GM21526 (cell line): ENCODE measurements at regions not wholly inside any gene's neighbourhood (a gene's known extent, or its start where the extent isn't known, plus 50 kb on each side); places are given as distances from the start of the nearest gene placed in this dataset.
"Not testable (repeated sequence)": the region's sequence is repeated elsewhere in the genome, so short reads cannot be mapped to it uniquely, and the experiment has no call there.

Experiments
- ATAC-seq: cut with Tn5 transposase; IDR thresholded peaks from one replicate; pipeline ENCODE4 v1.9.1; 2021; ENCODE audit warnings: moderate library complexity; ENCODE audit not compliant: unreplicated experiment, low FRiP score

DNA sequence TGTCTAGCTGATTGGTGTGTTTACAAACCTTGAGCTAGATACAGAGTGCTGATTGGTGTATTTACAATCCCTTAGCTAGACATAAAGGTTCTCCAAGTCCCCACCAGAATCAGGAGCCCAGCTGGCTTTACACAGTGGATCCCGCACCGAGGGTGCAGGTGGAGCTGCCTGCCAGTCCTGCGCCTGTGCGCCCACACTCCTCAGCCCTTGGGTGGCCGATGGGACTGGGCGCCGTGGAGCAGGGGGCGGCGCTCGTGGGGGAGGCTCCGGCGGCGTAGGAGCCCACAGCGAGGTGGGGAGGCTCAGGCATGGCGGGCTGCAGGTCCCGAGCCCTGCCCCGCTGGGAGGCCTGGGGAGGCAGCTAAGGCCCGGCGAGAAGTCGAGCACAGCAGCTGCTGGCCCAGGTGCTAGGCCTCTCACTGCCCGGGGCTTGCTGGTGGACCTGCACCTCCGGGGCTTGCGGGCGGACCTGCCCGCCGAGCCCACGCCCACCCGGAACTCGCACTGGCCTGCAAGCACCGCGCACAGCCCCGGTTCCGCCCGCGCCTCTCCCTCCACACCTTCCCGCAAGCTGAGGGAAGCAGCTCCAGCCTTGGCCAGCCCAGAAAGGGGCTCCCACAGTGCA lies 51.0 kb upstream of the CDYL start:
- ATAC-seq: not testable (repeated sequence)

DNA sequence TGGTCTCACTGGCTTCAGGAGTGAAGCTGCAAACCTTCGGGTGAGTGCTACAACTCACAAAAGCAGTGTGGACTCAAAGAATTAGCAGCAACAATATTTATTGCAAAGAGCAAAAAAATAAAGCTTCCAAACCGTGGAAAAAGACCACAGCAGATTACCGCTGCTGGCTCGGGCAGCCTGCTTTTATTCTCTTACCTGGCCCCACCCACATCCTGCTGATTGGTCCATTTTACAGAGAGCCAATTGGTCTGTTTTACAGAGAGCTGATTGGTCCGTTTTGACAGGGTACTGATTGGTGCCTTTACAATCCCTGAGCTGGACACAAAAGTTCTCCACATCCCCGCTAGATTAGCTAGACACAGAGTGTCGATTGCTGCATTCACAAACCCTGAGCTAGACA lies 51.5 kb upstream of the CDYL start:
- not testable (repeated sequence) for ATAC-seq

DNA sequence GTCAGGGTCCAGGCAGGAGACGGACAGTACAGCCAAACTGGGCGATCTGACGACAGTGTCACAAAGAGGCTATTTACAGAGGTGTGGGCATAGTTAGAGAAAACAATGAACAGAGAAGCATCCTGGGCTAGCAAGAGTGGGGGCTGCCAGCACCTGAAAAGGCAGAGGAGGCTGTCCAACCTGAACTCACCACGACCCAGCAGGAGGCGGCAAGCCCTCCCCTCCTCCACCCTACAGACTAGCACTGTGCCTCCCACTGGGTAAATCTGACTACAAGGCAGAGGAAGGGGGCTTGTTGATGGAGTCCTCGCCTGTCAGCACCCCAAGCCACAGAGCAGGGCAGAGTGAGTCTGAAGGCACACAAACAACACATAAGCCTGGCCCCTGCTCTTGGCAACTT lies 52.8 kb upstream of the CDYL start:
- ATAC-seq: no peak

DNA sequence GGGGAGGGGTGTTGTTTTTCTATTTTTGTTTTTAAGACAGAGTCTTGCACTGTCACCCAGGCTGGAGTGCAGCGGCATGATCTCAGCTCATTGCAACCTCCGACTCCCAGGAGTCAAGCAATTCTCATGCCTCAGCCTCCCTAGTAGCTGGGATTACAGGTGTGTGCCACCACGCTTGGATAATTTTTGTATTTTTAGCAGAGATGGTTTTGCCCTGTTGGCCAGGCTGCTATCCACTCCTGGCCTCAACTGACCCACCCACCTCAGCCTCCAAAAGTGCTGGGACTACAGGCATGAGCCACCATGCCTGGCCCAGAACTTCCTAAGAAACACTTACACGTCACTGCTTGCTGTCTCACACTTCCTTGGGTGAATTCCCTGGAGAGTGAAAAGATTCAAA lies 54.8 kb upstream of the CDYL start:
- ATAC-seq: not testable (repeated sequence)

DNA sequence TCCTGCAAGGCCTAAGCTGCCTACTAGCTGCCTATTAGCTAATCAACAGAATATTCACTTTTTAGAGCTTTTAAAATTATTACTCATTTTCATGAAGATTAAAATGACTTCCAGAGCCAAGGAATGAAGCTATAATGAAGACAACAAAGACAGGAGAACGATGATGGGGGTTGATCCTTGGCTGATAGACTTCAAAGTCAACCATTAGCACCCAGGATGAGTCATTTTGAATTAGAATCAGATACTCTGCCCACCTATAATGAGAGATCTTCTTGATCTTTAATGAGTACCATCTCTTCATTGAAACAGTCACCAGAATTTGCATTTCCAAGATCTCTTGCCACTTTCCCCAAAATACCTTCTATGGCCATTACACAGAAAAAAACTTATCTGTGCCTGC lies 56.7 kb upstream of the CDYL start:
- no peak for ATAC-seq

DNA sequence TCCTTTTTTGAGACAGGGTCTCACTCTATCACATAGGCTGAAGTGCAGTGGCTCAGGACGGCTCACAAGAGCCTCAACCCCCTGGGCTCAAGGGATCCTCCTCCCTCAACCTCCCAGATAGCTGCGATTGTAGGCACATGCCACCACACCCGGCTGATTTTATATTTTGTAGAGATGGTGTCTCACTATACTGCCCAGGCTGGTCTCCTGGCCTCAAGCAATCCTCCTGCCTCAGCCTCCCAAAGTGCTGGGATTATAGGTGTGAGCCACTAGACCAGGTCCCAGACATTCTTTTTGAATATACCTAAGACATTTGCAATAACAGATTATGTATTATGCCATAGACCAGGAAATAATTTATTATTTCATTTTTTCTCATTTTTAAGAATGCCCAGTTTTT lies 58.3 kb upstream of the CDYL start:
- no peak for ATAC-seq

DNA sequence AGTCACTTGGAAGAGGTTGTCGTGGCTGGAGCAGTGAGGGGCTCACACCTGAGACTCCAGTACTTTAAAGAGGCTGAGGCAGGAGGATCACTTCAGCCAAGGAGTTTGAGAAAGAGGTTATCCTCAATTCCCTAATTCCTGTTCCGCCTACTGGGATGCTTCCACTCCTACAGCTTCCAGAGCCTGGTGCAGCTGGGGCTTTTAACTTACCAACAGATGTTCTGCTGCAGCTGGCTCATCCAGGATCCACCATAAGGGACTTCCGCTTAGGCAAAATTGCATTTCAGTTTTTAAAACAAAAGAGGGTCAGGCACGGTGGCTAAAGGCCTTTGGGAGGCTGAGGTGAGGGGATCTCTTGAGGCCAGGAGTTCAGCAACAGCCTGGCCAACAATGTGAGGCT lies 59.1 kb upstream of the CDYL start:
- ATAC-seq: no peak

DNA sequence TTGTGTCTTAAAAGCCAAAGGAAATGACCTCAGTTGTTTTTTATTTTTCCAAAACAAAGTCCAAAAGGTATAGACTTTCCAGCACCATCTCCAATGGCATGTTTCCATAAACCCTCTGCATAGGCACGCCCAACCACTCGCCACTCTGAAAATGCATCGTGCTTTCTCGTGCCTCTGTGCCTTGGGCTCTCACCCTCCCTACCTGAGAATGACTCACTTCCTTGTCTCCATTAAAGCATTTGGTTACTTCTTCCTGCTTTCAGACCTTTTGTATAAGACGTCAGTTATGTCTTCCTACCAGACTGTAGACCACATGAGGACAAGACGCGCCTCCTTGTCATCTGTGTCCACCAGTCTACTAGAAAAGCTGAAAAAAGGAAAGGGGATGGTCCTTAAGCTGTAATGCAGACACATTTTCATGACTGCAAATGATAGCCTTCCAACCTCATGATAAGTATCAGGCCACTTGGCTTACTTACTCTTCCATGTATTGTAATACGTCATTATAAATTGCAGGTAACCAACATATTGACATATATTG lies 61.2 kb upstream of the CDYL start:
- no peak for ATAC-seq

DNA sequence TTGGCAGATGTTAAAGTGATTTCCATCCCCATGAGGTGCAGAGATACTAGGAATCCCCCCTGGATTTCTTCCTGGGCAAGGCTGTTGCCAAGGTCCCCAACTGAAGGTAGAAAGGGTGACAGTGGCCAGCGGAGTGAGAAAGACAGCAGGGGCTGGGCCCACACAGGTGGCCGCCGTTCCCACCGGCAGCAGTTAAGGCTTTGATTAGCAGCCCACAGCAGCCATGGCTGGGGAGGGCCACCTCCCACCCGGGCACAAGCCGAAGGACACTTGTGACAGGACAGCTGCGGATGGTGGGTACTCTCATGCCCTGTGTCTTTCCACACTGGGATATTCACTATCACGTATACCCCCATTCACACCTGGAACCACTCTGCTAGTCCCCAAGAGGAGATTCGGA lies 63.9 kb upstream of the CDYL start:
- no peak for ATAC-seq

DNA sequence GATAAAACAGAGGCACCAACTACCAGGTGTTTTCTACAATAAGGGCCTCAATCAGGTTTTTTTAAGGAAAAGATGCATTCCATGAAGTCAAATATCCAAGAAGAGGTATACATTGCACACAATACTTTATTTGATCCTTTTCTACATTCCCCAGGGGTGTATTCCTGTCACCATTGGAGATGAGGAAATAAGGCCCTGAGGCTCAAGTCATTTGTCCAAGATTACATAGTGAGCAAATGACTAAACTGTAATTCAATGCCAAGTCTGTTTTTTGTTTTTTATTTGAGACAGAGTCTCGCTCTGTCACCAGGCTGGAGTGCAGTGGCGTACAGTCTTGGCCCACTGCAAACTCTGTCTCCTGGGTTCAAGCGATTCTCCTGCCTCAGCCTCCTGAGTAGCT lies 69.2 kb upstream of the CDYL start:
- no peak for ATAC-seq

DNA sequence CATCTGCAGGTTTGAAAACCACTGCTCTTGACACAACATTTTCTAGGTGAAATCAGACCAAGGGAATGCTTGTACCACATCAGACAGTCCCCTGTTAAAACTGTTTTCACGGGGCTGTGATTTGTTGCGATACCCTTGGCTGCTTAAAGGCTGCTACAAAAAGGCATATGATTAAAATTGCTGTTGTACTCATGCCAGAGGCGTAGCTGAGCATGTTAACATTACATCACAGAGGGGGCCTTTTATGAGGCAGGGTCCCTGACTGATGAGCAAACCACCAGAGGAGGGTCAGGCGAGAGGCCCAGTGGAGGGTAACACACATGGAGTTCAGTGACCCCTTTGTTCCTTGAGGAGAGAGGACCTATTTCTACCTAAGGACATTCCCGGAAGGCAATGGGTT lies 70.4 kb upstream of the CDYL start:
- ATAC-seq: no peak

DNA sequence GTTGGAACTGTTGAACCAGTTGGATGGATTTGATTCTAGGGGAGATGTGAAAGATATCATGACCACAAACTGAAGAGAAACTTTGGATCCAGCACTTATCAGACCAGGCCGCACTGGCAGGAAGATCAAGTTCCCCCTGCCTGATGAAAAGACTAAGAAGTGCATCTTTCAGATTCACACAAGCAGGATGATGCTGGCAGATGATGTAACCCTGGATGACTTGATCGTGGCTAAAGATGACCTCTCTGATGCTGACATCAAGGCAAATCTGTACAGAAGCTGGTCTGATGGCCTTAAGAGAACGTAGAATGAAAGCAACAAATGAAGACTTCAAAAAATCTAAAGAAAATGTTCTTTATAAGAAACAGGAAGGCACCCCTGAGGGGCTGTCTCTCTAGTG lies 72.8 kb upstream of the CDYL start:
- no peak for ATAC-seq

DNA sequence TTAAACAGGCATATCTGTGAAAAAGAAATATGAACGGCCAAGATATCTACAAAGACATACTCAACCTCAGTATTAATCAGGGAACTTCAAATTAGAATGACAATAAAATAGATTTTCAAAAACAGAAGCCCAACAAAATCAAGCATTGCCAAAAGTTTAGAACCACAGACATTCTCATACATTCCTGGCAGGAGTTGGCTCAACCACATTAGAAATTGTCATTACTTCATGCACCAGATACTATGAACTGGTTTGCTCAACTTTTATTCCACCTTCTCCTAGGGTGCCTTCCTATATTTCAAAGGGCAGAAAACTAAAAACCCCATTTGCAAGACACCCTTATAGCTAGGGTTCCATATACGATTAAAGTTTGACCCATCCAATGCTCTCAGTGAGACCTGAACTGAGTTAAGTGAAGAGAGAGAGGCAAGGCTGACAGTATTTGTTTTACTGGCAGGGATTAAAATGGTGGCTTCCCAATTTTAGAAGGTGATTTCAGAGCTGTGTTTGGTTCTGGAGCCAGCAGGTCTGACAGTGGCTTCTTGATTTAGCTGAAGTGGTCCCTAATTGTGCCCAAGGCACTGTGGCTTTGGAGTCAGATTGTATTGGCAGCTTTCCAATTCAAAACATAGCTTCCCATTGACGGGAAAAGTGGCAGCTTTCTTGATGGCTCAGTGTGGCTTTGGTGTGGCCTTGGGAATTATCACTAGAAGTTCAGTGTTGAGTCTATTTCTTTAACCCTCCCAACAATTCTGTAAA lies 77.1 kb upstream of the CDYL start:
- no peak for ATAC-seq

DNA sequence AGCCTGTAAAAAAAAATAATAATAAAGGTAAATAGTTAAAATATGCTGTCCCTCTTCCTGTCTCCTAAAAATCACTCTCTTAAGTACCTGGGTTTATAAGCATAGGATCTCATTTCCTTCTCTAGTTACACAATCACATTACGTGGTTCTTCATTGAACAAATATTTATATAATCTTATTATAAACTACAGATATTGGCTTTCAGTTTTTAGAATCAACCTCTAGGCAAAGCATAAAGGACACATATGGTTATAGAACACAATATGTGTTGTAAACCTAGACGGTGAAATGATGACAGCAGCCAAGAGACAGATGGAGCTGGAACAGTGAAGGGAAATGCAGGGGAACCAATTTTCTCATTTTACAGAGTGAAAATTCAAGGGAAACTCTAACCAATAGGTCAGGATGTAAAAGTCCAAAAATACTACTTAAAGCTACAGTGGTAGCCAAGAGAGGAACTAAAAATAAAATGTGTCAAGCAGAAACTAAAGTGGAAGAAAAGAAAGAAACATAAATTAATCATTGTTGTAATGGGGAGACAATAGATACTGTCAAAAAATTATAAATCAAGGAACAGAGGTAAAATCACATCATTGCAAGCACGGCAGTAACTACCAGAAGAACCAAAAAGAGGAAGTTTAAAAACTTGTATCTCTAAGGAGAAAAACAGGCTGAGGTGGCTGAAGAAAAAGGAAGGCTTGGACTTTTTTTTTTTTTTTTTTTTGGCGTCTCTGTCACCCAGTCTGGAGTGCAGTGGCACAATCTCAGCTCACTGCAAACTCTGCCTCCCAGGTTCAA lies 82.8 kb upstream of the CDYL start:
- ATAC-seq: no peak

DNA sequence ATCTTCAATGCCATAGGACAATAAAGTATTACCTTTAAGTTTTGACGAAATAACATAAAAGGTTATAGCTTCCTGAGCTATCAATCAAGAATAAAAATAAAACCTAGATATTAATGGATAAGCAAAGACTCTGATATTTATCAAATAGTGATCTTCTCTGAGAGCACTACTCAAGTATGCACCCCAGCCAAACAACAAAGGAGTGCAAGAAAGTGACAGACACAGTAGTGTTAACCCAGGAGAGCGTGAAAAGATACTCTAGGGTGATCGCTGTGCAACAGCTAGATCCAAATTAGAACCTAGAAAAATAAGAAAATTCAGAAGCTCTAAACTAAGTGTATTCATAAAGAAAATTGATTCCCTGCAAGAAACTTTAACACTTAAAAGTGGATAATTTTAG lies 83.5 kb upstream of the CDYL start:
- ATAC-seq: no peak

DNA sequence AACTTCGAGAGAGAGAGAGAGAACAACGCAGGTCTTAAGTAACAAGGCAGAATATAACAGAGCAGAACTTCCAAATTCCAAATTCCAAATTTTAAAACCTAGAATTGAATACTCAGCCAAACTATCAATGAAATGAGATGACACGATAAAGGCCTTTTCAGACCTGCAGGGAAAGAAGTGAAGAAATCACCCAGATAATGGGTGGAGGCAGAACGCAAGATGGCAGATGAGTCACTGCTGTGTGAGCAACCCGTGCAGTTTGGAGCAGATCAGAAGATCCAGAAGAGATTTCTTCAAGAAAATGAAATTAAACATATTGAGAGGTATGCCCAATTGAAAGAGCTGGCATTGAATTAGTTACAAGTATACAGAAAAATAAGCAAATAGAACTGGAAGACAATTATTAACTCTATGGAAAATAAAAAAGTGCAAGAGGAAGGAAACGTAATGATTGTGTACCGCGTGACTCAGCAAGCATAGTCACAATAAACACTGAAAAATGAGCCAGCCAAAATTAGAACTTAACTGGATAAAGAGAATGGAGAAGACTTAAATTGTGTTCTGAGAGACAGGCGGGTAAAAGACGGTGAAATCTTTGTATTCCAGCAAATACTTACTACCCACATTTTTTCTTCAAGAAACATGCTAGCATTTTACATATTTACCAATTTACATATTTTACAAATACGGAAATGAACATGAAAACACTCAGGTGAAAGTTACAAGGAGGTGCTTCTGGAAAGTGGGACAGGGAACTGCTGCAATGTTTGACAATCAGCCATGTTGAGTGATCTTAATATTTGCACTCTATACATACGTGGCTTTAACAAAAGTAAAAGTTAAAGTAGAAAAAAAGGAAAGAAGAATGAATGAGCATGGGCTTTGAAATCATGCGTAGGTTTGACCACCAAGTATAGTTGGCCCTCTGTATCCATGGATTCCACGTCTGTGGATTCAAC lies 87.9 kb upstream of the CDYL start:
- no peak for ATAC-seq

DNA sequence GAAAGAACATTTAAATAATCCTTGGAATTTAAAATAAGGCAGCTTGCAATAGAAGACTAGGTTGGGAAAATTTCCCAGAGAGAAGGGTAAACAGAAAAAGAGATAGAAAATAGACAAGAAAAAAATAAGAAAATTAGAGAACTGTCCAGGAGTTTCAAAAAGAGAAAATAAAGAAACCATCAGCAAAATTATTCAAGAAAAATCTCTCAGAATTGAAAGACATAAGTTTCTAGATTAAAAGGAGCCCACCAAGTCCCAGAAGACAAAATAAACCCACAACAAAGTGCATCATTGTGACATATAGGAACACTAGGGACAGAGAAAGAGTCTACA lies 88.6 kb upstream of the CDYL start:
- no peak for ATAC-seq

DNA sequence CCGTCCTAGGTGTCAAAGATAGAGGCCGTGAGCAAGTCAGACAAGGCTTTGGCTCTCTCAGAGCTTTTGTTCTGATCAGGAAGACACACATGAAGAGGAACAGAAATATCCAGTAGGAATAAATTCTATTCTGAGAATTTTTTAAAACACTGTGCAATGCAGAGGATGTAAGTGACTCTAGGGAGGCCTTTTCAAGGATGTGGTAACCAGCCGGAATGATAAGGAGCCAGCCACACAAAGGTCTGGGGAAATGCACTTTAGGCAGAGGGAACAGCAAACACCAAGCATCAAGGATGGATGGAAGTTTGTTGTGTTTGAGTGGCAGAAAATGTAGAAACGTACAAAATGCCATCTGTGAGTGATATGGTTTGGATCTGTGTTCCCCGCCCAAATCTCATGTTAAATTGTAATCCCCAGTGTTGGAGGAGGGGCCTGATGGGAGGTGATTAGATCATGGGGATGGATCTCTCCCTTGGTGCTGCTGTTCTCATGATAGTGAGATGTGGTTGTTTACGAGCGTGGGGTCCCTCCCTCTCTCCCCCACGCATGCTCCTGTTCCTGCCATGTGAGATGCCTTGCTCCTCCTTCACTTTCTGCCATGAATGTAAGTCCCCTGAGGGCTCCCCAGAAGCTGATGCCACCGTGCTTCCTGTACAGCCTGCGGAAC lies 93.6 kb upstream of the CDYL start:
- no peak for ATAC-seq

DNA sequence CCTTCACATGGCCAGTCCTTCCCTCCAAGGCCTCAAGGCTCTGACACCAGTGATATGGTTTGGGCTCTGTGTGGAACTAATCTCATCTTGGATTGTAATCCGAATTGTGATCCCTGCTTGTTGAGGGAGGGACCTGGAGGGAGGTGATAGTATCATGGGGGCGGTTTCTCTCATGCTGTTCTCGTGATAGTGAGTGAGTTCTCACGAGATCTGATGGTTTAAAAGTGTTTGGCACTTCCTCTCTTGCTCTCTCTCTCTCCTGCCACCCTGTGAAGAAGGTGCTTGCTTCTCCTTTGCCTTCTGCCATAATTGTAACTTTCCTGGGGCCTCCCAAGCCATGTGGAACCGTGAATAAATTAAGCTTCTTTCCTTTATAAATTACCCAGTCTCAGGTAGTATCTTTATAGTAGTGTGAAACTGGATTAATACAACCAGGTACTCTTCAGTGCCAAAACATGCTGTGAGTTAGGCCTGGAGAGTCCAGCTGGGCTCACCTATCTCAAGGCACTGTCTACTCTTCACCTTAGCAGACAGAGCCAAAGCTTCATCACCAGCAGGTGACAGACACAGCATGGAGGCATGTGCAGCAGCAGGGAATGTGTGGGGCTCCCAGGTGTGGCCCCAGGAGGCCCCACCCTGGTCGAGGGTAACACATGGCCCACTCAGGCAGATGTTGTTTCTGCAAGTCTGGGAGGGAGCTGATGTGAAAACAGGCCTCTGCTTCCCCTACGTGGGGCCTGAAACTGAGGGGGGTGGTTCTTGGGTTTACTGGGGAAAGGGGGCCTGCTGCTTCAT lies 97.5 kb upstream of the CDYL start:
- no peak for ATAC-seq
